ENCODE measurements at regions not wholly inside any gene's neighbourhood (a gene's known extent, or its start where the extent isn't known, plus 50 kb on each side); places are given as distances from the start of the nearest gene placed in this dataset.

DNA sequence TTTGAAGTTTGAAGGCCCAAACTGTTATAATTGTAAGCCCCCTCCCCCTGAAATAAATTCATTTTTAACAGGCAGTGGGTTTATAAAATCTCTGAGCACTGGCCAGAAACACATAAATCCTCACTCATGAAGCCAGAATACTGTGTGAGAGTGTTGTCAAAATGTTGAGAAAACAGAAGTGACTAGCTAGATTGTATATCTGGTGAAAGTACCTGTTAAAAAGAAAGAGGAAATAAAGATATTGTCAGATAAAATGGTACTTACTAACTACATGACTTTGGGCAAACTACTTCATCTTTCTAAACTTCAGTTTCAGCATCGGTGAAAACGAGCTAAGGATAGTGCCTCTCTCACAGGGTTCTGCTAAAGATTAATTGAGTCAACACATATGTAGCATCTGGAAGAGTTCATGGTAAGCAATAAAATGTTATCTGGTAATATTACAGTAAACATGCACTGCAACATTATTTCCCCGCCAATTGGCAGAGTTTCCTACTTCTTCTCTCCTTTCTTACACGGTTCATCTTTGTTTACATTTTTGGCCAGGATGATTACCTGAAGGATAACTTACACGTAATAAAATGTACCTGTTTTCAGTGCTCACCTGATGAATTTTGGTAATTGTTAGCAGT is 202.5 kb upstream of the CHRM2 start:
- no peak for DNase-seq (ENCODE audit: low spot score)

- DNase-seq (ENCODE audit: low spot score): no peak
These were observed 203.9 kb upstream of the CHRM2 start for GRCh38 chr7:136664537-136664936.

- no peak for DNase-seq (ENCODE audit: low spot score)
These were observed 210.9 kb upstream of the CHRM2 start for GRCh38 chr7:136657482-136657921.

DNA sequence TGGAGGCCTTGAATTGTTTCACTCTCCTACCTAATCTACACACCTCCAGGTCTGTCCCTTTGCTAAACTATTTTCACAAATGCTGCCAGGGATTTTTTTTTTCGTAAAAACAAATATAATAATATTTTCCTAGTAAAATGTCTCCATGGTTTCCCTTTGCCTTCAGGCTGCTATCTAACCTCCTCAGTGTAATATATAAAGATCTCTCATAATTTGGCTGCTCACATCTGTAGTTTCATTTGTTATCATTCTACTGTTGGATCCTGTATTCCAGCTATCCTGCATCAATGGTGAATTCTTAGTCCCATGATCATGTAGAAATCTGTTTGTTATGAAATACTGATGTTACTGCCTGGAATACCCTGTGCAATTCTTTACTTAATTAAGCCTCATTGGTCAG is 211.9 kb upstream of the CHRM2 start:
- DNase-seq (ENCODE audit: low spot score): no peak

DNA sequence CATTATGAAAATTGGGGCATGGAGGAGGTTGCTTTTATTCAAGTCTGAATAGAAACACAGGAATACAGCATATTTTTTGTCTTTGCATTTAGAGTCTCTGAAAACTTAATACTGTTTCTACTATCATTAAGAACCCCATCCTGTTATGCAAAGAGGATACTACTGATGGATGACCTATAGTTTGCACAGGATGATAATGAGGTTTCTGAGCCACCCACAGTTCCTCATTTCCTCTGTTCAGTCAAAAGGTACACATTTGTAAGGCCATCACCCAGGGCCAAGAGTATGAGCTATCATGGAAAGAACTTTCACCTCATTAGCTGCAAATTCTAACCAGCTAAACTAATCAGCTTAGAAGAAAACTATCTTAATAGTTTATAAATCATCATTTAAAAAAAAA is 213.0 kb upstream of the CHRM2 start:
- no peak for DNase-seq (ENCODE audit: low spot score)

- DNase-seq (ENCODE audit: low spot score): no peak
These were observed 214.0 kb upstream of the CHRM2 start for GRCh38 chr7:136654406-136654805.

DNA sequence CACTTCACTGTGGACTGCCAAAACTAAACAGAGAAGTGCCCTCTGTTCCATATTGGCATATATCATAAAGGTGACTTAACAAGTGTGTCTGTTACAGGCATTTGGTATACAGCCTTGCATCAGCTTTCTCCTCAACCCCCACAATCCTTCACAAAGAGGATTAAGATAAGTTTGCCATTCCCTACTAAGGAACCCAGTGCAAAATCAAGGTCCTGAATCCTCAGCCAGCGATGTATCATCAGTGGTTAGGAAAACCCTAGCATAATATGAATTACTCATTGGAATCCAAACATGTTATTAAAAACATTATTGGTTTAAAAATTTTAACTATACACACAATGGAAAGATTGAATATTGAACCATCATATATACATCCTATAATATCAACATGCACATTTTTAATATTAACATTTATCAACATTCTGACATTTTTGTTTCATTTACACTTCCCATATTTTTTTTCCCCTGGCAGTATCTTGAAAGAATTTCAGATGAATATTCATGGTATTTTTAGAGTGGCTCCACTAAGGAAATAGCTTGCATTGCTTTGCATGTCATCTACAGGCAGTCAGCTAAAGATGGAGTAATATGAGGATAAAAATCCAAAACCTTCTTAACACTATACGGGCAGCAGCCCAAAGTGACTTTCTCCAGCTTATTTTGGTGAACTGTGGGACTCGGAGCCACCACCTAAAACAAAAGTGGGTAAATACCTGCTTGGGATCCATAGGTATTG is 215.6 kb upstream of the CHRM2 start:
- no peak for DNase-seq (ENCODE audit: low spot score)

GRCh38 chr7:136640977-136641376 is 227.5 kb upstream of the CHRM2 start:
- no peak for DNase-seq (ENCODE audit: low spot score)

- no peak for DNase-seq (ENCODE audit: low spot score)
These were observed 230.6 kb upstream of the CHRM2 start for GRCh38 chr7:136637813-136638212.

GRCh38 chr7:136635751-136636150 is 232.7 kb upstream of the CHRM2 start:
- DNase-seq (ENCODE audit: low spot score): no peak

DNA sequence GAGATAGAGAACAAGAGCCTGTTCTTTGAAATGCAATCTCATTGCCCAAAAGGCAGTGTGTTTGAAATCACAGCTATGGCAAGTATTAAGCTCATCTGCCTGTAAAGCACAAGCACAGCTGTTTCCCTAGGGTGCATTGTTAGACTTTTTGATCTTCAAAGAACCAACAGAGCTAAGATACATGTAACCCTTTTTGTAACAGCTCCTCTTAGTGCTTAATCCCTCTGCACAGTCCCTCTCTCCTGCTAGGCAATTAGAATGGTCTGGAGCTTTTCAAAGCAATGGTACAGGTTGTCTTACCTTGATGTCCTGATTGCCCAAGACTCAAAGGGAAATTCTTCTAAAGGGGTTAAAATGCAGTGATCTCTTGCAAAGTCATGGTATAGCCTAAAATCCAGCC is 249.6 kb upstream of the CHRM2 start:
- no peak for DNase-seq (ENCODE audit: low spot score)

DNA sequence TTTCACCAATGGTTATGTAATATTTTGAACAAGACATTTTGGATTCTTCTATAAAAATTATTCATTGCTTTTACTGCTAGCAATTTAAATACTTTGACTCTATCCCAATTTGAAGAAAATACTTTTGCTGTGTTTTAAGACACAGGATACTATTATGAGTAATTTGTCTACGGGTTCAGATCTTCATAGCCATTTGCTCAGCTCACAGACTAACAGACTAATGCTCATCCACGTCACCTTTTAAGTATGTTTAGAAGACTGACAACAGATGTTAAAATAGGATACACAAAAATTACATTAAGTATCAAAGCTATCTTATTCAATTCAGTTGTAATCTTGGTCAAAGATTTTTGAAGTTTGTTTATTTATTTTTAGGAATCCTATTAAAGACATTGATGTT is 251.3 kb upstream of the CHRM2 start:
- no peak for DNase-seq (ENCODE audit: low spot score)

DNA sequence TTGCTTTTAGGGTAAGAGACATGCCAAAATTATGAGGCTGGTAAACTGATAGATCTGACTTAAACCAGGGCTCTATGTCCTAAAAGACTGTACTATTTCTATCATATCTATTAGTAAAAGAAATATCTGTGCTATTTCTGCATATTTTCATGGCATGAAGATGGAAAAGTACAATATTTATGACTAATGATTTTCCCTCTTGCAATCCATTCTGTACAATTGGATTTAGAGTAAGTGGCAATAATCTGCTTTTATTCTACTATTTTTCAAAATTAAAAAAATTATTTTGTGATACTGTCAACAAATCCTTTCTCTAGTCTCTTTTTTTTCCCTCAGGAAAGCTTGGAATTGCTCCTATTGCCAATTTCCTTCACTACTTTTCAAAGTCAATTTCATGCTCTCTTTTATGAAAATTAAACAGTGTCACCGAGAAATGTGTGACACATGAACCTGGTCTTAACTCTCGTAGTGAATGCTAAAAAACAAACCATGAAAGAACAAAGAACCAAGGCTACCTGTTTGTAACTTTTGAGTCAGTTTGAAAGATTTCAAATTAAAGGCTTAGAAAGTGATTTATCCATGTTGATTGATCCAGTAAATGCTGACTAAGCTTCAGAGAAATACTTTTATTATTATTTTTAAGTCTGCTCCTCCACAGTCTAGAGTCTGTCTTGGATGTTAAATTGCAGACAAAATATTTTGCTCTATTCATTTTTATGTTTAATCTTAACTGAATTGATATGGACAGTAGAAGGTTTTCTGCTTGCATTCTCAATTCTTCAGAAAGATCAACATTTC is 262.7 kb upstream of the CHRM2 start:
- no peak for DNase-seq (ENCODE audit: low spot score)

DNA sequence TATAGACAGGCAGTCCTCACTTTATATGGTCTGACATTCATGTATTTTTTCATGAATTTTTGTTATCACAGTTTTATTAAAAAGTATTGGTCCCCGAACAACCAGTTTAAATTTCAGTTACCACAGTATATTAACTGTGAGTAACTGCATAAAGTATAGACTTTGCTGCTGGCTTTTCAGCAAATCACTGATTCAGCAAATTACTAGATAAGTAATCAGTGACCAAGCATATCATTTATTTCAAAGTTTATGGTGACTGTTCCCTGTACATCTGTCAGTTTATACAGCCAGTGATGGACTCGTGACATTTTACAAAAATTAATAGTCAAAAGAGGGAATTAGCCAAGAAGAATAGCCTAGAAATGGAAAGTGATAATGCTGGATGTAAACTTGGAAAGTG is 266.7 kb upstream of the CHRM2 start:
- DNase-seq (ENCODE audit: low spot score): no peak

- no peak for DNase-seq (ENCODE audit: low spot score)
These were observed 268.0 kb upstream of the CHRM2 start for GRCh38 chr7:136600475-136600874.

GRCh38 chr7:136594739-136595144 is 273.7 kb upstream of the CHRM2 start:
- DNase-seq (ENCODE audit: low spot score): no peak

DNA sequence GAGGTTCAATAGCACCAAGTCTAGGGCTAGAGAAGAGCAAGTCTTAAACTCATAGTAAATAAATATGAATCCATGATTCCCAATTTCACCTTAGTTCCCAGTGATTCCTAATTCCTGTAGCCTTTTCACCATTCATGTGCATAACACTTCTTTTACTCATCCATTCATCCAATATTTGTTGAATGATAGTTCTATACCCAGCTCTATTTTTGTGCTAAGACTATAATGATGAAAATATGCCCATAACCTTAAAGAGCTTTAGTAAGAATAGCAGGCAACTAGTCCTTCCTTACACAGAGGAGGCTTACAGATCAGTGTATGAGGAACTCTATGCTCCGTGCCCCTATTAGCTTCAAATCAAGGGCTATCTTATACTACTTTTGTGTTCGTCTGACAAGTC is 280.2 kb upstream of the CHRM2 start:
- DNase-seq (ENCODE audit: low spot score): no peak

- no peak for DNase-seq (ENCODE audit: low spot score)
These were observed 282.3 kb upstream of the CHRM2 start for GRCh38 chr7:136585954-136586670.

- DNase-seq (ENCODE audit: low spot score): no peak
These were observed 302.0 kb upstream of the CHRM2 start for GRCh38 chr7:136566491-136566890.

- DNase-seq (ENCODE audit: low spot score): no peak
These were observed 312.5 kb upstream of the CHRM2 start for GRCh38 chr7:136555933-136556332.

DNA sequence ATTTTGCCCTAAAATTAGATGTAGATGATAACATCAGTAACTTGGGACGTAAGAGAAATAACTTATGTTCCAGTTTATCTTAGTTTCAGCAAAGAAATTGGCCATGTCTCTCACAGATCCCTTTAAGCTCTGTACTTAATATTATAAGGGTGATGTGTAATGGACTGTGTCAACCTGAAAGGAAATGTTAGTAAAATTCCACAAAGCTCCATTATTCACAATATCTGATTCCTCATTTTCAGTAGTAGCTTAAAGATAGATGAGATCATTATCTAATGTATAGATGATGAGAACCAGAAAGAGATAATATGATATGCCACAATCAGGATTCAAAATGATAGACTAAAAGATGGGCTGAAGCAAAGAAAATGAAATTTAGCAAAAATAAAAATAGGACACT is 316.8 kb upstream of the CHRM2 start:
- no peak for DNase-seq (ENCODE audit: low spot score)

GRCh38 chr7:136549756-136550155 is 318.7 kb upstream of the CHRM2 start:
- no peak for DNase-seq (ENCODE audit: low spot score)

Data from AG08396 (cell line).